ENCODE measurements at regions not wholly inside any gene's neighbourhood (a gene's known extent, or its start where the extent isn't known, plus 50 kb on each side); places are given as distances from the start of the nearest gene placed in this dataset.

DNA sequence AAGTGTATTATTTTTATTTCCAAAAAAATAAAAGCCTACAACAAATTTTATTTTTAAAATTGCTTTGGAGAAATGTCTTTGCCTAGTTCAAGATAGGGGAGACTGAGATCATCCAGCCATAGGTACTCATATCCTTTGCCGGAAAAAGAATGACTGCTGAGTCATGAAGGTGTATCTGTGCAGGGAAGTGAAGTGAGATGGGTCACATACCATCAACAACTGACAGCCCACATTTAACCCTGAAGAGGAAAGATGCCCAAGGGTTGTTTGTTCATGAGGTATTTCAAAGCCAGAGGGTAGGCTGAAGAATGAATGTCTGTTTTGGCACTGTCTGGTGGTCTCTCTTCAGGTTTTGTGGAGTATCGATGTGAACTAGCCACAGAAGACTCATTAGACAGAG lies 106.7 kb upstream of the TTC29 start:
- Histone ChIP-seq H3K4me3 (ENCODE audit: low read length in 3 of 3) (no peak overlapping the region), H3K4me1 (ENCODE audit: control insufficient read depth in 2 of 3, insufficient read depth in 2 of 3, low read depth in 1 of 3, low read length in 3 of 3) (no peaks in the 10 kb centered on the region), H3K27ac (ENCODE audit: low read depth in 2 of 2, low read length in 2 of 2) (no peak overlapping the region), H3K36me3 (ENCODE audit: control insufficient read depth in 2 of 3, insufficient read depth in 3 of 3, low read length in 3 of 3) (no peaks in the 10 kb centered on the region), H3K27me3 (ENCODE audit: control insufficient read depth, insufficient read depth, low read length) (no peaks in the 10 kb centered on the region), H3K9ac (ENCODE audit: low read length in 3 of 3) (no peak overlapping the region), H3K9me3 (ENCODE audit: control insufficient read depth in 2 of 3, insufficient read depth in 1 of 3, low read length in 3 of 3) (no peaks in the 10 kb centered on the region)
- intact Hi-C loops (cut with DNase I) = no loop called here
- TF ChIP-seq, protein P1, sequence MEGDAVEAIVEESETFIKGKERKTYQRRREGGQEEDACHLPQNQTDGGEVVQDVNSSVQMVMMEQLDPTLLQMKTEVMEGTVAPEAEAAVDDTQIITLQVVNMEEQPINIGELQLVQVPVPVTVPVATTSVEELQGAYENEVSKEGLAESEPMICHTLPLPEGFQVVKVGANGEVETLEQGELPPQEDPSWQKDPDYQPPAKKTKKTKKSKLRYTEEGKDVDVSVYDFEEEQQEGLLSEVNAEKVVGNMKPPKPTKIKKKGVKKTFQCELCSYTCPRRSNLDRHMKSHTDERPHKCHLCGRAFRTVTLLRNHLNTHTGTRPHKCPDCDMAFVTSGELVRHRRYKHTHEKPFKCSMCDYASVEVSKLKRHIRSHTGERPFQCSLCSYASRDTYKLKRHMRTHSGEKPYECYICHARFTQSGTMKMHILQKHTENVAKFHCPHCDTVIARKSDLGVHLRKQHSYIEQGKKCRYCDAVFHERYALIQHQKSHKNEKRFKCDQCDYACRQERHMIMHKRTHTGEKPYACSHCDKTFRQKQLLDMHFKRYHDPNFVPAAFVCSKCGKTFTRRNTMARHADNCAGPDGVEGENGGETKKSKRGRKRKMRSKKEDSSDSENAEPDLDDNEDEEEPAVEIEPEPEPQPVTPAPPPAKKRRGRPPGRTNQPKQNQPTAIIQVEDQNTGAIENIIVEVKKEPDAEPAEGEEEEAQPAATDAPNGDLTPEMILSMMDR (IDR thresholded peaks at IDR 0.05; ENCODE audit: borderline replicate concordance, extremely low read depth, insufficient read depth) = no peak
- no peak for DNase-seq
- FAIRE-seq = no peak

DNA sequence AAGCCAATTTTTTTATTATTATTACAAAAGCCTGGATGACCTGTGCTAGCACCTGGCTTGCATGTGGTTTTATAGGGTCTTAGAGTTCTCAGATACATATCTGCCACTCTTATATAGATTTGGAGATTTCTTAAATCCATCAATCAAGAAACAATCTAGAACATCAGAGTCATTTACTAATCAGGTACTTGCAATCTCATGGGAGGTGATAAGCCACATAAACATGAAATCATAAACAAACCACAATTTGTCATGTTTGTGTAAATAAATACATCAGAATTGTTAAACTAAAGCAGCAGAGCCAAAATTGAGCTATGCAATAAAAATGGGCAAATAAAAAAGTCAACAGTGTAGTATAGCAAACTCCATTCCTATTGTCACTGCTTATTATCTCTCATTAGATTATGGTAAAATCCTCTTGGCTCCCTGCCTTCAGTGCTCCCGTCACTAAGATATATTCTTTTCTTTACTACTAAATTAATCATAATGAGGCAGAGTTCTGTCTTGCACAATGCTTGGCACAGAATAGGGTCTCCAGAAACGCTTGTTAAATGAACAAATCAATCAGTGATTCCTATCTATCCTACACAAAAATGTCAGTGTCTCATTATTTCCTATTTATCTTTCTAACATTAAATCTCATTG lies 108.7 kb upstream of the TTC29 start:
- intact Hi-C loops (cut with DNase I) = no loop called here
- Histone ChIP-seq H3K4me3 (ENCODE audit: low read length in 3 of 3) (no peak overlapping the region), H3K27me3 (ENCODE audit: control insufficient read depth, insufficient read depth, low read length) (no peaks in the 10 kb centered on the region), H3K4me1 (ENCODE audit: control insufficient read depth in 2 of 3, insufficient read depth in 2 of 3, low read depth in 1 of 3, low read length in 3 of 3) (no peaks in the 10 kb centered on the region), H3K9me3 (ENCODE audit: control insufficient read depth in 2 of 3, insufficient read depth in 1 of 3, low read length in 3 of 3) (no peaks in the 10 kb centered on the region), H3K27ac (ENCODE audit: low read depth in 2 of 2, low read length in 2 of 2) (no peak overlapping the region), H3K9ac (ENCODE audit: low read length in 3 of 3) (no peak overlapping the region), H3K36me3 (ENCODE audit: control insufficient read depth in 2 of 3, insufficient read depth in 3 of 3, low read length in 3 of 3) (no peaks in the 10 kb centered on the region)
- FAIRE-seq (no peak), DNase-seq (no peak)
- TF ChIP-seq, protein P1 (IDR thresholded peaks at IDR 0.05; ENCODE audit: borderline replicate concordance, extremely low read depth, insufficient read depth) = no peak

DNA sequence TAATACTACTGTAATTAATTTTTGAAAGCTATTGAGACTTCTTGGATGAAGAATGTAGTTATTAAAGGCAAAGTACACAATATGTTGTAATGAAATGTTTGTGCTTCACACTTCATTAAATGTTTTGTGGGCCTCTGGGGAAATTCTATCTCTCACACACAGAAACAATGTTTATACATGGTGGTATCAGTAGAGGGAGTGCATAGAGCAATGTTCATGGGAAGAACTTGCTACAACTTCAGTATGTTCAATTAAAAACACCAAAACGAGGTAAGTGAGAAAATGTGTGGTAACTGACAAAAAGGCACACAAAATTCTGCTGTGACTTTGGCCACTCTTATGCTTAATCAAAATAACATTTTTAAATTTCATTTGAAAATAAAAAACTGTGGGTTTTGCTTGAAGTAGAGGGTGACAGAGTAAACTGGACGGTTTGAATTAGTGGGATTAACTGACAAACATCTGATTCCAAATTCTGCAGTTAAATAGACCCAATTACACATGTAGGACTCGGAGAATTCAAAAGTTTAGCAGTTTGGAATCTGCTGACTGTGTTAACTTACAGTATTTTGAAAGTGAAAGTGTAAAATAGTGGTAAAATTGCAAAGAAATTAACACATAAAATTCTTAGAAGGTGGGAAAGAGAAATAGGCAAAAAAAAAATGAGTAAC lies 111.4 kb upstream of the TTC29 start:
- Histone ChIP-seq H3K36me3 (ENCODE audit: control insufficient read depth in 2 of 3, insufficient read depth in 3 of 3, low read length in 3 of 3) (no peaks in the 10 kb centered on the region), H3K27ac (ENCODE audit: low read depth in 2 of 2, low read length in 2 of 2) (no peak overlapping the region), H3K27me3 (ENCODE audit: control insufficient read depth, insufficient read depth, low read length) (no peaks in the 10 kb centered on the region), H3K9me3 (ENCODE audit: control insufficient read depth in 2 of 3, insufficient read depth in 1 of 3, low read length in 3 of 3) (no peaks in the 10 kb centered on the region), H3K4me1 (ENCODE audit: control insufficient read depth in 2 of 3, insufficient read depth in 2 of 3, low read depth in 1 of 3, low read length in 3 of 3) (no peaks in the 10 kb centered on the region), H3K9ac (ENCODE audit: low read length in 3 of 3) (peak overlapping the region in 1 of 3 donors; percentile 31), H3K4me3 (ENCODE audit: low read length in 3 of 3) (peak overlapping the region; percentile 52 to 65 (median 61))
- peak in 2 of 5 donors; percentile 66 to 70 for DNase-seq
- FAIRE-seq = peak; percentile 67
- TF ChIP-seq, protein P1 (IDR thresholded peaks at IDR 0.05; ENCODE audit: borderline replicate concordance, extremely low read depth, insufficient read depth) = no peak
- intact Hi-C loops (cut with DNase I) = no loop called here

All from kidney (tissue), 13 donors.